SK-N-SH (cell line): ENCODE measurements at regions not wholly inside any gene's neighbourhood (a gene's known extent, or its start where the extent isn't known, plus 50 kb on each side); places are given as distances from the start of the nearest gene placed in this dataset.

ENCODE experiments used
- CTCF ChIA-PET: fragments of 300-600, 350-600 bp; formaldehyde crosslinking; extraction: SDS; loops from one replicate; lab custom pipeline; 2021; lab: Yijun Ruan, JAX
- POLR2A ChIA-PET: fragments of 350-600 bp; sonication (Branson Sonifier 250); formaldehyde crosslinking; extraction: SDS; loops from one replicate; lab custom pipeline; 2020; ENCODE audit warnings: antibody characterized with exemption, inconsistent platforms; lab: Yijun Ruan, JAX
- DNase-seq: peaks from one replicate; pipeline ENCODE4 v3.0.0; 2012
- H2AFZ ChIP-seq: fragments of 200-600 bp; sonication (generic); 2 replicates; pipeline ENCODE4 v1.8.1; 2016; ENCODE audit warnings: antibody characterized with exemption, mild to moderate bottlenecking, low read depth
- H3F3A ChIP-seq: fragments of 200-600 bp; sonication (generic); replicated peaks from 2 replicates; pipeline ENCODE3; 2016; ENCODE audit warnings: antibody characterized with exemption, mild to moderate bottlenecking; ENCODE audit not compliant: insufficient read depth
- H3K27ac ChIP-seq, 2 experiments: fragments of 200-500 bp in 1 of 2; fragments of 200-600 bp in 1 of 2; sonication (Bioruptor generic) in 1 of 2; sonication (generic), shearing (Covaris generic) in 1 of 2; 2 replicates each; pipeline versions ENCODE4 v1.5.1 to v1.6.1; 2014 to 2016; ENCODE audit warnings: low read depth in 2 of 2, inconsistent platforms in 1 of 2, low read length in 1 of 2, mild to moderate bottlenecking in 1 of 2, mixed read lengths in 1 of 2
- H3K27me3 ChIP-seq: fragments of 200-600 bp; sonication (generic), shearing (Covaris generic); 2 replicates; pipeline ENCODE4 v1.6.1; 2016; ENCODE audit warnings: mixed run types; ENCODE audit not compliant: insufficient read depth
- H3K36me3 ChIP-seq, 2 experiments: fragments of 200-500 bp in 1 of 2; fragments of 200-600 bp in 1 of 2; sonication (Bioruptor generic) in 1 of 2; sonication (generic) in 1 of 2; replicated peaks in 1 of 2; 2 replicates each; pipeline versions ENCODE3 to v1.5.1; 2014 to 2016; ENCODE audit warnings: low read length in 1 of 2, mild to moderate bottlenecking in 1 of 2; ENCODE audit not compliant: insufficient read depth in 2 of 2, control insufficient read depth in 1 of 2
- H3K4me1 ChIP-seq, 2 experiments: fragments of 200-500 bp in 1 of 2; fragments of 200-600 bp in 1 of 2; sonication (Bioruptor generic) in 1 of 2; sonication (generic), shearing (Covaris generic) in 1 of 2; 2 replicates each; pipeline versions ENCODE4 v1.5.1 to v1.6.1; 2014 to 2016; ENCODE audit warnings: low read depth in 1 of 2, low read length in 1 of 2, mixed run types in 1 of 2; ENCODE audit not compliant: insufficient read depth in 2 of 2, control insufficient read depth in 1 of 2
- H3K4me2 ChIP-seq: fragments of 200-600 bp; sonication (generic), shearing (Covaris generic); 2 replicates; pipeline ENCODE4 v1.6.1; 2017; ENCODE audit warnings: mixed run types
- H3K4me3 ChIP-seq, 2 experiments: fragments of 200-500 bp in 1 of 2; fragments of 200-600 bp in 1 of 2; sonication (Bioruptor generic) in 1 of 2; sonication (generic), shearing (Covaris generic) in 1 of 2; 2 replicates each; pipeline versions ENCODE4 v1.5.1 to v1.8.1; 2014 to 2016; ENCODE audit warnings: low read depth in 2 of 2, inconsistent platforms in 1 of 2, low read length in 1 of 2, mild to moderate bottlenecking in 1 of 2, mixed read lengths in 1 of 2, moderate library complexity in 1 of 2
- H3K79me2 ChIP-seq: fragments of 200-600 bp; sonication (generic); 2 replicates; pipeline ENCODE4 v1.8.1; 2017; ENCODE audit warnings: mild to moderate bottlenecking; ENCODE audit not compliant: insufficient read depth
- H3K9ac ChIP-seq: fragments of 200-600 bp; sonication (generic); 2 replicates; pipeline ENCODE4 v1.6.1; 2017; ENCODE audit warnings: mixed run types
- H3K9me2 ChIP-seq: fragments of 200-600 bp; sonication (generic); 2 replicates; pipeline ENCODE4 v1.6.1; 2017; ENCODE audit warnings: mixed run types
- H3K9me3 ChIP-seq: fragments of 200-600 bp; sonication (generic); 2 replicates; pipeline ENCODE4 v1.6.1; 2017; ENCODE audit warnings: mixed run types, mild to moderate bottlenecking, moderate library complexity
- H4K20me1 ChIP-seq: fragments of 200-600 bp; sonication (generic); 2 replicates; pipeline ENCODE4 v1.6.1; 2017; ENCODE audit warnings: mild to moderate bottlenecking, mixed run types; ENCODE audit not compliant: insufficient read depth
- CHD2 ChIP-seq: fragments of 150-350 bp; IDR thresholded peaks from 2 replicates; pipeline ENCODE4 v1.6.1; 2018; ENCODE audit warnings: low read length; ENCODE audit not compliant: partially characterized antibody
- EP300 ChIP-seq, 2 experiments: IDR thresholded peaks; 2 replicates each; pipeline versions ENCODE4 v1.4.0 to v1.6.1; 2012; ENCODE audit warnings: borderline replicate concordance in 1 of 2, low read depth in 1 of 2, low read length in 1 of 2
- FOSL2 ChIP-seq: IDR thresholded peaks from 2 replicates; pipeline ENCODE4 v1.4.0; 2012; ENCODE audit warnings: low read depth, mild to moderate bottlenecking, moderate library complexity, borderline replicate concordance
- FOXJ3 ChIP-seq: sonication (generic); formaldehyde crosslinking; IDR thresholded peaks from 2 replicates; pipeline ENCODE4 v1.5.1; 2020; ENCODE audit warnings: mild to moderate bottlenecking, missing genetic modification reagents
- GATA2 ChIP-seq: sonication (generic); formaldehyde crosslinking; IDR thresholded peaks from 2 replicates; pipeline ENCODE4 v1.5.0; 2020; ENCODE audit warnings: mild to moderate bottlenecking, missing genetic modification reagents
- JUND ChIP-seq: IDR thresholded peaks from 2 replicates; pipeline ENCODE4 v1.4.0; 2012
- MXI1 ChIP-seq: IDR thresholded peaks from 2 replicates; pipeline ENCODE4 v1.6.1; 2012; ENCODE audit warnings: mild to moderate bottlenecking, low read depth, low read length, improper control_type of control experiment
- NFIC ChIP-seq: IDR thresholded peaks from 2 replicates; pipeline ENCODE4 v1.4.0; 2012; ENCODE audit warnings: borderline replicate concordance
- NRF1 ChIP-seq: IDR thresholded peaks from 2 replicates; pipeline ENCODE4 v1.6.1; 2012; ENCODE audit warnings: low read depth, mild to moderate bottlenecking, low read length
- POLR2AphosphoS5 ChIP-seq: IDR thresholded peaks from 2 replicates; pipeline ENCODE4 v1.6.1; 2012; ENCODE audit warnings: low read depth, low read length
- RAD21 ChIP-seq: IDR thresholded peaks from 2 replicates; pipeline ENCODE4 v1.6.1; 2012; ENCODE audit warnings: mild to moderate bottlenecking, low read length
- RCOR1 ChIP-seq: fragments of 150-350 bp; IDR thresholded peaks from 2 replicates; pipeline ENCODE4 v1.6.1; 2017; ENCODE audit warnings: antibody characterized with exemption, low read length
- RXRA ChIP-seq: IDR thresholded peaks from 2 replicates; pipeline ENCODE4 v1.4.0; 2012; ENCODE audit warnings: low read depth, mild to moderate bottlenecking, borderline replicate concordance
- SIN3A ChIP-seq: IDR thresholded peaks from 2 replicates; pipeline ENCODE4 v1.6.1; 2012; ENCODE audit warnings: low read depth, mild to moderate bottlenecking, low read length, moderate library complexity, borderline replicate concordance
- SMC3 ChIP-seq: IDR thresholded peaks from 2 replicates; pipeline ENCODE4 v1.6.1; 2012; ENCODE audit warnings: low read depth, low read length, improper control_type of control experiment
- TCF12 ChIP-seq: IDR thresholded peaks from 2 replicates; pipeline ENCODE4 v1.4.0; 2012
- TEAD4 ChIP-seq: IDR thresholded peaks from 2 replicates; pipeline ENCODE4 v1.4.0; 2012; ENCODE audit warnings: mild to moderate bottlenecking, borderline replicate concordance; ENCODE audit not compliant: insufficient read depth
- YY1 ChIP-seq: IDR thresholded peaks from 2 replicates; pipeline ENCODE4 v1.4.0; 2012; ENCODE audit warnings: low read depth, mild to moderate bottlenecking
- WGBS: methylation state at CpG from one replicate; pipeline ENCODE4 v1.1.6; 2017; ENCODE audit warnings: low lambda C conversion rate; 5-methylcytosine and 5-hydroxymethylcytosine counted together
- TF ChIP-seq, protein P1 (sequence below): IDR thresholded peaks from 2 replicates; pipeline ENCODE4; 2012
- TF ChIP-seq, protein P2 (sequence below): IDR thresholded peaks from 2 replicates; pipeline ENCODE4 v1.6.1; 2012; ENCODE audit warnings: mild to moderate bottlenecking, low read depth, low read length, moderate library complexity
- TF ChIP-seq, protein P3 (sequence below): fragments of 200-600 bp; sonication (generic); IDR thresholded peaks from 2 replicates; pipeline ENCODE4 v1.6.1; 2017; ENCODE audit warnings: antibody characterized with exemption, mild to moderate bottlenecking, moderate library complexity
- TF ChIP-seq, protein P4 (sequence below): fragments of 150-350 bp; IDR thresholded peaks from 2 replicates; pipeline ENCODE4 v1.6.1; 2017; ENCODE audit warnings: antibody characterized with exemption, low read length, low read depth, borderline replicate concordance
- TF ChIP-seq, protein P5 (sequence below): IDR thresholded peaks from 2 replicates; pipeline ENCODE4 v1.4.0; 2012; ENCODE audit warnings: low read depth

DNA sequence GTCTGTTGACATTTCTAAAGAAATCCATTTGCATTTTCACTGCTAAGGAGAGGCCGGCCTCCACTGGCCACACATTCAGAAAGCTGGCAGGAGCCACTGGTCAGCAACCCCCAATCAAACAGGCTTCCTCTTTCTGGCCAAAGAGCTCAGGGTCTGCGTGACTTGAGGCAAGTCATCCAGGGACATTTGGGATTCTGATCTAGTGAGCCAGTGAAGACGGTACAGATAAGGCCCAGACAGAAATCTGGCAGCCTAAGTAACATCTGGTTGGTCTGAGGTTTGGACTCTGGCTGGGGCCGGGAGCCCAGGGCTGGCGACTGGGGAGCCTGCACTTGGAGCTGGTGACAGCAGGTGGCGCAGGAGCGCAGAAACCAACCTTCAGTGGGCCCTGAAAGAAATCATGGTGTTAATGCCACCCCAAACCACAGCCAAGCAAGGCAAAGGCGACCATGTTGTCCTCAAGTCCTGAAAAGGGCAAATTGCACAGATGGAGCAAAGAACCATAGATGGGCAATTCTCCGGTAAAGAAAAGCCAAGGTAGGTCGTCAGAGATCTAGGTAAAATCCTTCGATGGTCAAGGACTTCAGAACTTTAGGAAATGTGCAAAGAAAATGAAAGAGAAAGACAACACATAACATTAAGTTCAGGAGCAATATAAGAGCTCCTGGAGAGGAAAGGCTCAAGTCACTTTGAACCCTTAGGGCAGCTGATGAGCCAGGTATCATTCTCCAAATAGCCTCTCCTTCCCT is 99.4 kb upstream of the BLID start:
- H3F3A ChIP-seq, result peaks cover 11% of the 10 kb centered on the region
- no peaks in the 10 kb centered on the region for H3K36me3 ChIP-seq
- H3K27ac ChIP-seq, result peak overlapping the region; percentile 53 to 94
- TF ChIP-seq GATA2 (peak; percentile 98), SMC3 (peak; percentile 91), MXI1 (peak; percentile 75; the same call in 1 of the 2 replicates), CHD2 (peak; percentile 88), SIN3A (no peak), YY1 (no peak), TEAD4 (no peak), FOXJ3 (CRISPR knock-in tag) (peak; percentile 89), RCOR1 (peak; percentile 92), JUND (no peak), FOSL2 (no peak), RXRA (no peak), NFIC (peak; percentile 70), EP300 (IDR thresholded peaks at IDR 0.05; ENCODE audit: borderline replicate concordance in 1 of 2, low read depth in 1 of 2, low read length in 1 of 2) (peak; percentile 62 to 95; a peak in 3 of 4 replicates), POLR2AphosphoS5 (no peak), TCF12 (peak; percentile 79), RAD21 (peak; percentile 88), NRF1 (no peak)
- TF ChIP-seq, protein P1, sequence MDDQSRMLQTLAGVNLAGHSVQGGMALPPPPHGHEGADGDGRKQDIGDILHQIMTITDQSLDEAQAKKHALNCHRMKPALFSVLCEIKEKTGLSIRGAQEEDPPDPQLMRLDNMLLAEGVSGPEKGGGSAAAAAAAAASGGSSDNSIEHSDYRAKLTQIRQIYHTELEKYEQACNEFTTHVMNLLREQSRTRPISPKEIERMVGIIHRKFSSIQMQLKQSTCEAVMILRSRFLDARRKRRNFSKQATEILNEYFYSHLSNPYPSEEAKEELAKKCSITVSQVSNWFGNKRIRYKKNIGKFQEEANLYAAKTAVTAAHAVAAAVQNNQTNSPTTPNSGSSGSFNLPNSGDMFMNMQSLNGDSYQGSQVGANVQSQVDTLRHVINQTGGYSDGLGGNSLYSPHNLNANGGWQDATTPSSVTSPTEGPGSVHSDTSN, result peak; percentile 19; the same call in 1 of the 2 replicates
- TF ChIP-seq, protein P2, sequence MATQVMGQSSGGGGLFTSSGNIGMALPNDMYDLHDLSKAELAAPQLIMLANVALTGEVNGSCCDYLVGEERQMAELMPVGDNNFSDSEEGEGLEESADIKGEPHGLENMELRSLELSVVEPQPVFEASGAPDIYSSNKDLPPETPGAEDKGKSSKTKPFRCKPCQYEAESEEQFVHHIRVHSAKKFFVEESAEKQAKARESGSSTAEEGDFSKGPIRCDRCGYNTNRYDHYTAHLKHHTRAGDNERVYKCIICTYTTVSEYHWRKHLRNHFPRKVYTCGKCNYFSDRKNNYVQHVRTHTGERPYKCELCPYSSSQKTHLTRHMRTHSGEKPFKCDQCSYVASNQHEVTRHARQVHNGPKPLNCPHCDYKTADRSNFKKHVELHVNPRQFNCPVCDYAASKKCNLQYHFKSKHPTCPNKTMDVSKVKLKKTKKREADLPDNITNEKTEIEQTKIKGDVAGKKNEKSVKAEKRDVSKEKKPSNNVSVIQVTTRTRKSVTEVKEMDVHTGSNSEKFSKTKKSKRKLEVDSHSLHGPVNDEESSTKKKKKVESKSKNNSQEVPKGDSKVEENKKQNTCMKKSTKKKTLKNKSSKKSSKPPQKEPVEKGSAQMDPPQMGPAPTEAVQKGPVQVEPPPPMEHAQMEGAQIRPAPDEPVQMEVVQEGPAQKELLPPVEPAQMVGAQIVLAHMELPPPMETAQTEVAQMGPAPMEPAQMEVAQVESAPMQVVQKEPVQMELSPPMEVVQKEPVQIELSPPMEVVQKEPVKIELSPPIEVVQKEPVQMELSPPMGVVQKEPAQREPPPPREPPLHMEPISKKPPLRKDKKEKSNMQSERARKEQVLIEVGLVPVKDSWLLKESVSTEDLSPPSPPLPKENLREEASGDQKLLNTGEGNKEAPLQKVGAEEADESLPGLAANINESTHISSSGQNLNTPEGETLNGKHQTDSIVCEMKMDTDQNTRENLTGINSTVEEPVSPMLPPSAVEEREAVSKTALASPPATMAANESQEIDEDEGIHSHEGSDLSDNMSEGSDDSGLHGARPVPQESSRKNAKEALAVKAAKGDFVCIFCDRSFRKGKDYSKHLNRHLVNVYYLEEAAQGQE, result no peak
- TF ChIP-seq, protein P3, sequence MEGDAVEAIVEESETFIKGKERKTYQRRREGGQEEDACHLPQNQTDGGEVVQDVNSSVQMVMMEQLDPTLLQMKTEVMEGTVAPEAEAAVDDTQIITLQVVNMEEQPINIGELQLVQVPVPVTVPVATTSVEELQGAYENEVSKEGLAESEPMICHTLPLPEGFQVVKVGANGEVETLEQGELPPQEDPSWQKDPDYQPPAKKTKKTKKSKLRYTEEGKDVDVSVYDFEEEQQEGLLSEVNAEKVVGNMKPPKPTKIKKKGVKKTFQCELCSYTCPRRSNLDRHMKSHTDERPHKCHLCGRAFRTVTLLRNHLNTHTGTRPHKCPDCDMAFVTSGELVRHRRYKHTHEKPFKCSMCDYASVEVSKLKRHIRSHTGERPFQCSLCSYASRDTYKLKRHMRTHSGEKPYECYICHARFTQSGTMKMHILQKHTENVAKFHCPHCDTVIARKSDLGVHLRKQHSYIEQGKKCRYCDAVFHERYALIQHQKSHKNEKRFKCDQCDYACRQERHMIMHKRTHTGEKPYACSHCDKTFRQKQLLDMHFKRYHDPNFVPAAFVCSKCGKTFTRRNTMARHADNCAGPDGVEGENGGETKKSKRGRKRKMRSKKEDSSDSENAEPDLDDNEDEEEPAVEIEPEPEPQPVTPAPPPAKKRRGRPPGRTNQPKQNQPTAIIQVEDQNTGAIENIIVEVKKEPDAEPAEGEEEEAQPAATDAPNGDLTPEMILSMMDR, result peak; percentile 95
- TF ChIP-seq, protein P4, sequence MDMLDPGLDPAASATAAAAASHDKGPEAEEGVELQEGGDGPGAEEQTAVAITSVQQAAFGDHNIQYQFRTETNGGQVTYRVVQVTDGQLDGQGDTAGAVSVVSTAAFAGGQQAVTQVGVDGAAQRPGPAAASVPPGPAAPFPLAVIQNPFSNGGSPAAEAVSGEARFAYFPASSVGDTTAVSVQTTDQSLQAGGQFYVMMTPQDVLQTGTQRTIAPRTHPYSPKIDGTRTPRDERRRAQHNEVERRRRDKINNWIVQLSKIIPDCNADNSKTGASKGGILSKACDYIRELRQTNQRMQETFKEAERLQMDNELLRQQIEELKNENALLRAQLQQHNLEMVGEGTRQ, result no peak
- TF ChIP-seq, protein P5, sequence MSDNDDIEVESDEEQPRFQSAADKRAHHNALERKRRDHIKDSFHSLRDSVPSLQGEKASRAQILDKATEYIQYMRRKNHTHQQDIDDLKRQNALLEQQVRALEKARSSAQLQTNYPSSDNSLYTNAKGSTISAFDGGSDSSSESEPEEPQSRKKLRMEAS, result no peak

More for the DNA sequence above, 99.4 kb upstream of the BLID start:
- Histone ChIP-seq H3K4me1 (peaks cover 3 to 11% of the 10 kb centered on the region in 2 experiments), H2AFZ (peak overlapping the region; percentile 31; the same call in 1 of the 2 replicates), H4K20me1 (no peaks in the 10 kb centered on the region), H3K9me2 (no peaks in the 10 kb centered on the region), H3K27me3 (no peaks in the 10 kb centered on the region), H3K9me3 (no peaks in the 10 kb centered on the region), H3K4me3 (no peak overlapping the region), H3K9ac (no peak overlapping the region), H3K4me2 (peak overlapping the region; percentile 39; the same call in 1 of the 2 replicates), H3K79me2 (no peaks in the 10 kb centered on the region)
- 69% methylated on average over 4 of the region's 11 CpGs for WGBS
- ChIA-PET POLR2A (interaction anchor here (0.6 to 1.2 kb wide), 2 partner anchors 115 to 290 kb away, joined by 3 to 7 read pairs; no protein-coding TSS in a partner anchor), CTCF (interaction anchor here (0.6 to 10.3 kb wide), 50 partner anchors 8 to 896 kb away, joined by 3 to 136 read pairs (median 5); no protein-coding TSS in a partner anchor)
- DNase-seq, result peak; percentile 88
